HCT116 (cell line): ENCODE measurements at regions not wholly inside any gene's neighbourhood (a gene's known extent, or its start where the extent isn't known, plus 50 kb on each side); places are given as distances from the start of the nearest gene placed in this dataset.

Experiments used
- ATAC-seq: fragments of 200-7000 bp; cut with Tn5 transposase; 2 replicates; pipeline ENCODE4 v1.9.1; 2020; ENCODE audit warnings: mild to moderate bottlenecking, moderate library complexity
- BruUV-seq: library from RNA; stranded (reverse); fragments of 400-500 nt; replicated peaks from 2 replicates; lab custom pipeline; 2021; lab: Mats Ljungman, UMichigan
- CTCF ChIA-PET: fragments of 300-600 bp; sonication (Branson Sonifier 250); formaldehyde crosslinking; loops from one replicate; lab custom pipeline; 2021; ENCODE audit warnings: antibody characterized with exemption; lab: Charles Lee
- POLR2A ChIA-PET: fragments of 300-600, 350-600 bp; sonication (Branson Sonifier 250); formaldehyde crosslinking; loops from one replicate; lab custom pipeline; 2021; ENCODE audit warnings: antibody characterized with exemption; lab: Charles Lee
- RAD21 ChIA-PET, 2 experiments: fragments of 300-600 bp; sonication (Branson Sonifier 250); formaldehyde crosslinking; loops; one replicate each; lab custom pipeline; 2023; ENCODE audit warnings: low total read pairs in 2 of 2; ENCODE audit not compliant: uncharacterized antibody in 2 of 2, unreplicated experiment in 2 of 2, low non-redundant PET in 1 of 2; lab: Charles Lee
- DNase-seq: peaks from one replicate; pipeline ENCODE4 v3.0.0-alpha.2; 2010; ENCODE audit warnings: low read depth, low spot score
- H2AFZ ChIP-seq: fragments of 200-600 bp; shearing (Covaris generic), sonication (generic); 2 replicates; pipeline ENCODE4 v1.6.1; 2017; ENCODE audit warnings: low read depth, mixed run types, mixed read lengths, antibody characterized with exemption, low read length; ENCODE audit not compliant: poor library complexity, severe bottlenecking
- H3K27ac ChIP-seq: 2 replicates; pipeline ENCODE4 v1.5.1; 2012; ENCODE audit warnings: low read depth, low read length
- H3K27me3 ChIP-seq: fragments of 200-600 bp; sonication (generic); 2 replicates; pipeline ENCODE4 v1.6.1; 2016; ENCODE audit warnings: mixed run types, low read length, mixed read lengths; ENCODE audit not compliant: insufficient read depth
- H3K36me3 ChIP-seq, 2 experiments: fragments of 200-500 bp in 1 of 2; fragments of 200-600 bp in 1 of 2; sonication (Bioruptor generic) in 1 of 2; sonication (generic) in 1 of 2; 2 replicates each; pipeline versions ENCODE4 v1.5.1 to v1.6.1; 2014 to 2016; ENCODE audit warnings: low read length in 2 of 2, inconsistent platforms in 1 of 2, mixed read lengths in 1 of 2, mixed run types in 1 of 2; ENCODE audit not compliant: insufficient read depth in 2 of 2, control insufficient read depth in 1 of 2
- H3K4me1 ChIP-seq, 2 experiments: fragments of 200-600 bp in 1 of 2; sonication (generic) in 1 of 2; 2 replicates each; pipeline versions ENCODE4 v1.5.1 to v1.6.1; 2012 to 2017; ENCODE audit warnings: low read length in 2 of 2, inconsistent platforms in 1 of 2, mild to moderate bottlenecking in 1 of 2, mixed read lengths in 1 of 2, mixed run types in 1 of 2, moderate library complexity in 1 of 2; ENCODE audit not compliant: insufficient read depth in 2 of 2, control insufficient read depth in 1 of 2
- H3K4me2 ChIP-seq: fragments of 200-600 bp; sonication (generic); 2 replicates; pipeline ENCODE4 v1.6.1; 2017; ENCODE audit warnings: mixed run types, low read length, mixed read lengths
- H3K4me3 ChIP-seq, 2 experiments: fragments of 200-600 bp in 1 of 2; sonication (generic) in 1 of 2; replicated peaks in 1 of 2; 2 replicates each; pipeline ENCODE4 v1.5.1; 2011 to 2016; ENCODE audit warnings: low read length in 2 of 2, control low read depth in 1 of 2, low read depth in 1 of 2, mild to moderate bottlenecking in 1 of 2, mixed read lengths in 1 of 2, mixed run types in 1 of 2
- H3K79me2 ChIP-seq: fragments of 200-600 bp; sonication (generic); 2 replicates; pipeline ENCODE4 v1.6.1; 2017; ENCODE audit warnings: mild to moderate bottlenecking, mixed run types, low read length, moderate library complexity, mixed read lengths; ENCODE audit not compliant: insufficient read depth
- H3K9ac ChIP-seq: fragments of 200-600 bp; sonication (generic); 2 replicates; pipeline ENCODE4 v1.6.1; 2016; ENCODE audit warnings: low read length, mixed read lengths
- H3K9me2 ChIP-seq: fragments of 200-600 bp; sonication (generic), shearing (Covaris generic); 2 replicates; pipeline ENCODE4 v1.6.1; 2017; ENCODE audit warnings: mixed run types, mild to moderate bottlenecking, moderate library complexity; ENCODE audit not compliant: insufficient read depth
- H3K9me3 ChIP-seq, 2 experiments: fragments of 200-500 bp in 1 of 2; fragments of 200-600 bp in 1 of 2; sonication (Bioruptor generic) in 1 of 2; sonication (generic) in 1 of 2; 2 replicates each; pipeline ENCODE4 v1.6.1; 2014 to 2017; ENCODE audit warnings: low read length in 2 of 2, mixed read lengths in 2 of 2, inconsistent platforms in 1 of 2, low read depth in 1 of 2, mild to moderate bottlenecking in 1 of 2, mixed run types in 1 of 2, moderate library complexity in 1 of 2; ENCODE audit not compliant: control insufficient read depth in 1 of 2, insufficient read depth in 1 of 2
- H4K20me1 ChIP-seq: fragments of 200-600 bp; sonication (generic), shearing (Covaris generic); 2 replicates; pipeline ENCODE4 v1.6.1; 2017; ENCODE audit warnings: mixed run types, mild to moderate bottlenecking, moderate library complexity; ENCODE audit not compliant: insufficient read depth
- EGR1 ChIP-seq: IDR thresholded peaks from 2 replicates; pipeline ENCODE4 v1.6.1; 2012; ENCODE audit warnings: low read depth
- EZH2 ChIP-seq: fragments of 200-600 bp; sonication (generic); IDR thresholded peaks from 2 replicates; pipeline ENCODE4 v1.6.1; 2017; ENCODE audit warnings: antibody characterized with exemption, mixed run types
- JUND ChIP-seq: IDR thresholded peaks from 2 replicates; pipeline ENCODE4 v1.6.1; 2012
- MAX ChIP-seq: IDR thresholded peaks from 2 replicates; pipeline ENCODE4 v1.6.1; 2012
- POLR2AphosphoS5 ChIP-seq: IDR thresholded peaks from 2 replicates; pipeline ENCODE4 v1.6.1; 2011; ENCODE audit warnings: mild to moderate bottlenecking, low read depth, low read length, moderate library complexity
- SIN3A ChIP-seq: IDR thresholded peaks from 2 replicates; pipeline ENCODE4 v1.6.1; 2012; ENCODE audit warnings: low read depth
- SRF ChIP-seq: IDR thresholded peaks from 2 replicates; pipeline ENCODE4 v1.6.1; 2012; ENCODE audit warnings: low read depth
- ZBTB33 ChIP-seq: IDR thresholded peaks from 2 replicates; pipeline ENCODE4 v1.6.1; 2011; ENCODE audit warnings: mild to moderate bottlenecking, low read length, moderate library complexity; ENCODE audit not compliant: insufficient replicate concordance; ENCODE audit errors: extremely low read depth
- ZFX ChIP-seq: fragments of 450-650 bp; IDR thresholded peaks from 2 replicates; pipeline ENCODE4 v1.6.1; 2017
- ZNF274 ChIP-seq: fragments of 200-500 bp; sonication (Bioruptor generic); IDR thresholded peaks from 2 replicates; pipeline ENCODE4 v1.6.1; 2014; ENCODE audit warnings: mild to moderate bottlenecking, low read depth, low read length, inconsistent platforms
- intact Hi-C: fragments of 100-400 bp; cut with micrococcal nuclease; formaldehyde crosslinking; loops from 2 replicates; pipeline ENCODE4 v1.10.0; 2022

- H3K9me3 ChIP-seq, result no peaks in the 10 kb centered on the region
- ChIA-PET CTCF (interaction anchor here (1.1 to 2.3 kb wide), 5 partner anchors 11 to 290 kb away, joined by 3 to 11 read pairs (median 6); no protein-coding TSS in a partner anchor), POLR2A (no interaction called here), RAD21 (no interaction called here)
- intact Hi-C loops, result no loop called here
- H3K27ac ChIP-seq, result no peak overlapping the region
- no peaks in the 10 kb centered on the region for H3K27me3 ChIP-seq
- peak; percentile 34; the same call in 1 of the 2 replicates for TF ChIP-seq SRF
- no peak for TF ChIP-seq ZFX
- no TSS peak for BruUV-seq
- ATAC-seq (peak; percentile 21; the same call in 1 of the 2 replicates), DNase-seq (no peak)
- H3K9me2 ChIP-seq, result no peaks in the 10 kb centered on the region
- H3K4me3 ChIP-seq, result no peak overlapping the region
- H3K4me1 ChIP-seq, result peaks cover 7 to 14% of the 10 kb centered on the region in 2 experiments
- no peak overlapping the region for H3K9ac ChIP-seq
- no peak overlapping the region for H3K4me2 ChIP-seq
- no peaks in the 10 kb centered on the region for H4K20me1 ChIP-seq
- H2AFZ ChIP-seq, result no peak overlapping the region
- no peaks in the 10 kb centered on the region for H3K79me2 ChIP-seq
- H3K36me3 ChIP-seq, result no peaks in the 10 kb centered on the region
Observed at GRCh38 chr17:63116967-63117830, 151.2 kb downstream of the TANC2 start.

- no peak overlapping the region for H2AFZ ChIP-seq
- RAD21 ChIA-PET, result no interaction called here
- H3K27ac ChIP-seq, result no peak overlapping the region
- no peaks in the 10 kb centered on the region for H3K79me2 ChIP-seq
- BruUV-seq, result no TSS peak
- POLR2A ChIA-PET, result no interaction called here
- H3K9me3 ChIP-seq, result no peaks in the 10 kb centered on the region
- no peaks in the 10 kb centered on the region for H3K36me3 ChIP-seq
- H3K4me2 ChIP-seq, result peak overlapping the region; percentile 33; the same call in 1 of the 2 replicates
- CTCF ChIA-PET, result interaction anchor here (0.7 to 1.2 kb wide), 2 partner anchors 38 to 409 kb away, joined by 3 read pairs; no protein-coding TSS in a partner anchor
- no peaks in the 10 kb centered on the region for H3K9me2 ChIP-seq
- H3K27me3 ChIP-seq, result no peaks in the 10 kb centered on the region
- no peak overlapping the region for H3K9ac ChIP-seq
- DNase-seq, result no peak
- H4K20me1 ChIP-seq, result no peaks in the 10 kb centered on the region
- no peak for ATAC-seq
- H3K4me1 ChIP-seq, result peaks cover 7 to 14% of the 10 kb centered on the region in 2 experiments
- H3K4me3 ChIP-seq, result no peak overlapping the region
- TF ChIP-seq EGR1, result peak; percentile 28; the same call in 1 of the 2 replicates
- no peak for TF ChIP-seq EZH2
- TF ChIP-seq POLR2AphosphoS5, result no peak
- no peak for TF ChIP-seq ZFX
- TF ChIP-seq JUND, result 0 out of 2 replicates have a peak, but pooled peaks have one; percentile 23
- no peak for TF ChIP-seq SIN3A
- TF ChIP-seq ZBTB33, result no peak
- TF ChIP-seq ZNF274, result no peak
- TF ChIP-seq MAX, result no peak
- intact Hi-C loops, result no loop called here
Observed at GRCh38 chr17:63120406-63120805, 154.4 kb downstream of the TANC2 start.
